ENCODE measurements at regions not wholly inside any gene's neighbourhood (a gene's known extent, or its start where the extent isn't known, plus 50 kb on each side); places are given as distances from the start of the nearest gene placed in this dataset.
A peak's percentile ranks its signal among the peaks of the same experiment; 100 is the strongest.
"Not testable (repeated sequence)": the region's sequence is repeated elsewhere in the genome, so short reads cannot be mapped to it uniquely, and the experiment has no call there.

- Histone ChIP-seq H3K9me3 (no peaks in the 10 kb centered on the region), H3K36me3 (no peaks in the 10 kb centered on the region), H3K4me1 (peaks cover 5 to 22% of the 10 kb centered on the region in 2 donors), H3K27me3 (no peaks in the 10 kb centered on the region), H3K4me3 (replicated peaks in 1 of 3) (no peak overlapping the region), H3K27ac (peak overlapping the region in 1 of 3 donors; percentile 68)
- 79% methylated on average over 12 of the region's 12 CpGs for WGBS, 2 donors
- no peak for DNase-seq
- intact Hi-C loops (cut with DNase I): no loop called here
- TF ChIP-seq POLR2A (IDR thresholded peaks at IDR 0.05) (no peak), CTCF (IDR thresholded peaks at IDR 0.05) (no peak)
Observed at GRCh38 chr22:44640618-44641155, 61.3 kb upstream of the PRR5 start.

GRCh38 chr22:44639891-44640617 lies 62.0 kb upstream of the PRR5 start:
- WGBS, 2 donors: 30 to 93% methylated on average over 5 to 8 of the region's 12 CpGs
- peak overlapping the region; percentile 55 to 73 (median 68) for H3K27ac ChIP-seq
- no peaks in the 10 kb centered on the region for H3K36me3 ChIP-seq
- intact Hi-C loops (cut with DNase I): no loop called here
- H3K27me3 ChIP-seq: no peaks in the 10 kb centered on the region
- no peak overlapping the region for H3K4me3 ChIP-seq (replicated peaks in 1 of 3)
- no peaks in the 10 kb centered on the region for H3K9me3 ChIP-seq
- H3K4me1 ChIP-seq: peaks cover 5 to 22% of the 10 kb centered on the region in 2 donors
- no peak for TF ChIP-seq CTCF (IDR thresholded peaks at IDR 0.05)
- no peak for TF ChIP-seq POLR2A (IDR thresholded peaks at IDR 0.05)
- peak; percentile 18 to 31 for DNase-seq

GRCh38 chr22:44638971-44639760 lies 62.8 kb upstream of the PRR5 start:
- 75 to 76% methylated on average over 27 to 32 of the region's 34 CpGs for WGBS, 2 donors
- H3K27ac ChIP-seq: peak overlapping the region; percentile 55 to 73 (median 68)
- no peaks in the 10 kb centered on the region for H3K27me3 ChIP-seq
- intact Hi-C loops (cut with DNase I): no loop called here
- TF ChIP-seq CTCF (IDR thresholded peaks at IDR 0.05) (no peak), POLR2A (IDR thresholded peaks at IDR 0.05) (no peak)
- H3K4me3 ChIP-seq (replicated peaks in 1 of 3): no peak overlapping the region
- no peaks in the 10 kb centered on the region for H3K36me3 ChIP-seq
- H3K9me3 ChIP-seq: no peaks in the 10 kb centered on the region
- H3K4me1 ChIP-seq: peaks cover 5 to 22% of the 10 kb centered on the region in 2 donors
- DNase-seq: peak; percentile 18 to 19

GRCh38 chr22:44636502-44637206 lies 65.3 kb upstream of the PRR5 start:
- H3K36me3 ChIP-seq; H3K27ac ChIP-seq; H3K9me3 ChIP-seq; intact Hi-C loops (cut with DNase I); DNase-seq; H3K4me3 ChIP-seq (replicated peaks in 1 of 3); H3K27me3 ChIP-seq: not testable (repeated sequence)
- 94 to 97% methylated on average over 3 of the region's 3 CpGs for WGBS, 2 donors
- H3K4me1 ChIP-seq: peaks cover 5 to 22% of the 10 kb centered on the region in 2 donors

GRCh38 chr22:44635567-44635966 lies 66.4 kb upstream of the PRR5 start:
- intact Hi-C loops (cut with DNase I); H3K36me3 ChIP-seq; H3K4me3 ChIP-seq (replicated peaks in 1 of 3); H3K9me3 ChIP-seq; DNase-seq; H3K27ac ChIP-seq; H3K27me3 ChIP-seq: not testable (repeated sequence)
- WGBS, 2 donors: 84 to 87% methylated on average over 9 of the region's 9 CpGs
- peaks cover 5 to 19% of the 10 kb centered on the region in 2 donors for H3K4me1 ChIP-seq
